Cardiac muscle cell (in vitro differentiated cells and primary cell): ENCODE measurements at regions not wholly inside any gene's neighbourhood (a gene's known extent, or its start where the extent isn't known, plus 50 kb on each side); places are given as distances from the start of the nearest gene placed in this dataset.

ENCODE experiments used
- DNase-seq, 2 donors: peaks; one replicate each; pipeline versions ENCODE4 v3.0.0 to v3.0.0-alpha.2; 2010 to 2017; ENCODE audit warnings: low read depth in 1 of 2, low spot score in 1 of 2
- H3K27ac ChIP-seq: fragments of 200-600 bp; sonication (generic); 2 replicates; pipeline ENCODE4 v1.5.1; 2016
- H3K27me3 ChIP-seq: fragments of 200-600 bp; sonication (generic); 2 replicates; pipeline ENCODE4 v1.6.0; 2016; ENCODE audit warnings: control low read depth
- H3K36me3 ChIP-seq: fragments of 200-600 bp; sonication (generic); 2 replicates; pipeline ENCODE4 v1.5.1; 2016; ENCODE audit warnings: control low read depth
- H3K4me1 ChIP-seq: fragments of 200-600 bp; sonication (generic); 2 replicates; pipeline ENCODE4 v1.8.1; 2017; ENCODE audit warnings: low read depth, mild to moderate bottlenecking, mixed run types
- H3K4me3 ChIP-seq: fragments of 200-600 bp; sonication (generic); 2 replicates; pipeline ENCODE4 v1.5.1; 2016; ENCODE audit warnings: mild to moderate bottlenecking
- H3K9me3 ChIP-seq: fragments of 200-600 bp; sonication (generic); 2 replicates; pipeline ENCODE4 v1.5.1; 2017; ENCODE audit warnings: low read depth, mild to moderate bottlenecking, control low read depth
- CTCF ChIP-seq: IDR thresholded peaks from 2 replicates; pipeline ENCODE4 v1.5.1; 2012; ENCODE audit warnings: low read depth, mild to moderate bottlenecking, low read length

GRCh38 chr4:124536946-124537345 is 175.6 kb downstream of the ANKRD50 start:
- no peaks in the 10 kb centered on the region for H3K36me3 ChIP-seq
- H3K4me3 ChIP-seq, result no peak overlapping the region
- H3K27me3 ChIP-seq, result no peaks in the 10 kb centered on the region
- H3K27ac ChIP-seq, result no peak overlapping the region
- no peak for TF ChIP-seq CTCF
- DNase-seq, result no peak
- H3K4me1 ChIP-seq, result peaks cover 15% of the 10 kb centered on the region
- H3K9me3 ChIP-seq, result no peaks in the 10 kb centered on the region

DNA sequence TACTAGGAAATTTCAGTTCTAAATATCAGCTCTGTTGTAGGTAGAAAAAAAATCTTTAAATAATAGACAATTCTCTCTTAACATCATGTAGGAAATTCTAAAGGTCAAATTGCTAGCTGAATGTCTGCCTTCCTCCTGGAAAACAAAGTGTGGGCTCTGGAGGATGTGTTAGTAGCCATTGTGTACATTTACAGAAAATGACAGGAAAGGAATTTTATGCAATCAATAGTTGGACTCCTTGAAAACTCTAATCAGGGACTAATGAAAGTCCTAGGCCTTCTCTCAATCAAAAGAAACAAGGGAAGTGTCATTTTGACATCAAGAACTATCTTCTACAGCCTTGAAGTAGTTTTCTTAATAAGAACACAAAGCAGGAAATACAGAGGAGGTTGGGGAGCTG is 174.6 kb downstream of the ANKRD50 start:
- H3K27me3 ChIP-seq, result no peaks in the 10 kb centered on the region
- H3K27ac ChIP-seq, result no peak overlapping the region
- no peak for TF ChIP-seq CTCF
- no peak for DNase-seq
- peaks cover 15% of the 10 kb centered on the region for H3K4me1 ChIP-seq
- H3K36me3 ChIP-seq, result no peaks in the 10 kb centered on the region
- no peak overlapping the region for H3K4me3 ChIP-seq
- no peaks in the 10 kb centered on the region for H3K9me3 ChIP-seq

DNA sequence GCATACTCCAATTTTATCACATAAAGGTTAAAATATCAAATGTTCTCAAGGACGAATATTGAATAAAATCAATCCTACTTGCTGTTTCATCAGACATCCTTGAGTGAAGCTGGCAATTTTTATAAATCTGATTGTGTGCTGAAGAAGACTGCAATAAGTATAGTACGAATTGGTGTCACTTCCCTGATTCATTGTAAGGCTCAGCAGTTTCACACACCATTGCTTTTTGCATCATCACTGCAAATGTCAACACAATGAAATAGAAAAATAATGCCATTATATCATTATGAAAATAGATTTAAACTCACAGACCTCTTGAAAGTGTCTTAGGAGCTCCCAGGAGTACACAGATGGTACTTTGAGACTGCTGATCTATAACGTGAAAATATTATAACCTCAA is 172.5 kb downstream of the ANKRD50 start:
- DNase-seq, result no peak
- Histone ChIP-seq H3K27ac (no peak overlapping the region), H3K9me3 (no peaks in the 10 kb centered on the region), H3K4me1 (peaks cover 12% of the 10 kb centered on the region), H3K27me3 (no peaks in the 10 kb centered on the region), H3K36me3 (no peaks in the 10 kb centered on the region), H3K4me3 (no peak overlapping the region)
- no peak for TF ChIP-seq CTCF

DNA sequence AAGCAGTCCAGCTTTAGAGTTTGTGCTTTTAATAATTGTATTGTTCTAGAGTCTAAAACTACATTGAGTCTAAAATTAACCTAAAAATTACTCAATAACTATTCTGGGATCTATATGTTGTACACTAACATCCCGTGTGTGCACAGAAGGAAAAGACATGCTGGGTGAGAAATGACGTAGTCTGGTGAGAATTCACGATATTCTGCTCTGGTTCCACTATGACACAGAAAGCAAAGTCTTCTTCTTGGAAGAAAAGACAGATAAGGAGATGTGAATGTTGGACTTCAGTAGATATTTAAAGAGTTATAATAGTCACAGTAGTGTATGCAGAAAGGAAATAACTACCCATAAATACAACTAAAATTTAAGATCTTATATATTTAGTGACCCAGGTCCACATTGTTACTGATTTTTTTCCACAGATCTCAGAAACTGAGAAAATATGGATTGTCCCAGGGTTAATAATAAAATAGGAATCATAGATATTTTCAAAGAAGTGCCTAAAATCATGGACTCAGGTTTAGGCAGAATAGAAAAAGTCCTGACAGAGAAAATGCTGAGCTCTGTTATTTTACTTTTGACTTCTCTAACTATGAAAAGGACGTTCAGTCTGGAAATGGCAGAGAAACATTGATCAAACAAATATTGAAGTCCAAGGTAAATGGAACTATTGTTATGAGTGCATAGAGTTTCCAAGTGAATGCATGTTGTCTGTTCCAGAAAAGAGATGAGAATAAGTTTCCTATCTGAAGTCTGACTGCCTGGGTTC is 170.7 kb downstream of the ANKRD50 start:
- TF ChIP-seq CTCF, result no peak
- DNase-seq, result no peak
- no peak overlapping the region for H3K4me3 ChIP-seq
- H3K9me3 ChIP-seq, result no peaks in the 10 kb centered on the region
- H3K27ac ChIP-seq, result no peak overlapping the region
- peaks cover 6% of the 10 kb centered on the region for H3K4me1 ChIP-seq
- no peaks in the 10 kb centered on the region for H3K36me3 ChIP-seq
- no peaks in the 10 kb centered on the region for H3K27me3 ChIP-seq

DNA sequence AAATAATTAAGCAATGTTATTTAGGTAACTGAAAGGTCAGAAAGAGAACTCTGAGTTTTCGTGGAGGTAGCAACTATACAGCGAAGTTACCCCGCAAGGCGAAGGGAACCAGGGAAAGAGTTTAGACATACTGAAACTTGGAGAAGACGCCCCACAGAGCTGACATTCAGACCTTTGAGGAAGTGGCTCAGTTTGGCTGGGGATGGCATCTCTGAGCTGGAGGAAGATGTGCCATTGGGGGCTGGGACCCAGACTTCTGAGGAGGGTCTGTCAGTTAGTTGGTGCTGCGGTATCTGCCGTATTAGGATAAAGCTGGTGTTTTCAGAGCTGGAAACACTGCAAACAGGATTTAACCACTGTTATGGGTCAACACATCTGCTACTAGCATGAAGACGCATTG is 156.6 kb downstream of the ANKRD50 start:
- peaks cover 3% of the 10 kb centered on the region for H3K4me1 ChIP-seq
- H3K36me3 ChIP-seq, result no peaks in the 10 kb centered on the region
- H3K4me3 ChIP-seq, result no peak overlapping the region
- no peak for DNase-seq
- no peak overlapping the region for H3K27ac ChIP-seq
- TF ChIP-seq CTCF, result no peak
- no peaks in the 10 kb centered on the region for H3K27me3 ChIP-seq
- no peaks in the 10 kb centered on the region for H3K9me3 ChIP-seq
